ENCODE measurements at regions not wholly inside any gene's neighbourhood (a gene's known extent, or its start where the extent isn't known, plus 50 kb on each side); places are given as distances from the start of the nearest gene placed in this dataset.

GRCh38 chr10:30782157-30782536 is 152.6 kb upstream of the LYZL2 start:
- Histone ChIP-seq H3K9me3 (no peaks in the 10 kb centered on the region), H3K27me3 (no peaks in the 10 kb centered on the region), H3K4me3 (no peak overlapping the region), H3K36me3 (no peaks in the 10 kb centered on the region), H3K27ac (peak overlapping the region in 1 of 2 donors; percentile 96), H3K4me1 (peaks cover 0 to 17% of the 10 kb centered on the region in 2 donors)
- no peak for TF ChIP-seq CTCF (IDR thresholded peaks at IDR 0.05)
- DNase-seq (ENCODE audit: low spot score) = no peak

- Histone ChIP-seq H3K36me3 (no peaks in the 10 kb centered on the region), H3K4me1 (peaks cover 0 to 17% of the 10 kb centered on the region in 2 donors), H3K27ac (peak overlapping the region in 1 of 2 donors; percentile 96), H3K9me3 (no peaks in the 10 kb centered on the region), H3K27me3 (no peaks in the 10 kb centered on the region), H3K4me3 (no peak overlapping the region)
- DNase-seq (ENCODE audit: low spot score) = no peak
- TF ChIP-seq CTCF (IDR thresholded peaks at IDR 0.05) = no peak
These were observed 152.1 kb upstream of the LYZL2 start for GRCh38 chr10:30781670-30782121.

GRCh38 chr10:30778769-30779168 is 149.2 kb upstream of the LYZL2 start:
- Histone ChIP-seq H3K9me3 (no peaks in the 10 kb centered on the region), H3K36me3 (no peaks in the 10 kb centered on the region), H3K4me1 (peaks cover 0 to 11% of the 10 kb centered on the region in 2 donors), H3K27ac (no peak overlapping the region), H3K4me3 (no peak overlapping the region), H3K27me3 (no peaks in the 10 kb centered on the region)
- no peak for DNase-seq (ENCODE audit: low spot score)
- TF ChIP-seq CTCF (IDR thresholded peaks at IDR 0.05) = no peak

- Histone ChIP-seq H3K4me3 (no peak overlapping the region), H3K27me3 (no peaks in the 10 kb centered on the region), H3K9me3 (peaks cover 5 to 6% of the 10 kb centered on the region in 2 donors), H3K27ac (no peak overlapping the region), H3K4me1 (peaks cover 0 to 8% of the 10 kb centered on the region in 2 donors), H3K36me3 (no peaks in the 10 kb centered on the region)
- no peak for TF ChIP-seq CTCF (IDR thresholded peaks at IDR 0.05)
- no peak for DNase-seq (ENCODE audit: low spot score)
These were observed 146.4 kb upstream of the LYZL2 start for GRCh38 chr10:30775779-30776591.

- no peak overlapping the region for H3K27ac ChIP-seq
- peaks cover 5 to 21% of the 10 kb centered on the region in 2 donors for H3K9me3 ChIP-seq
- no peaks in the 10 kb centered on the region for H3K27me3 ChIP-seq
- H3K36me3 ChIP-seq = no peaks in the 10 kb centered on the region
- TF ChIP-seq CTCF (IDR thresholded peaks at IDR 0.05) = no peak
- peaks cover 0 to 8% of the 10 kb centered on the region in 2 donors for H3K4me1 ChIP-seq
- DNase-seq (ENCODE audit: low spot score) = no peak
- no peak overlapping the region for H3K4me3 ChIP-seq
These were observed 144.7 kb upstream of the LYZL2 start for GRCh38 chr10:30774261-30774660.

Measured in right atrium auricular region (tissue), 2 donors.